ENCODE measurements at regions not wholly inside any gene's neighbourhood (a gene's known extent, or its start where the extent isn't known, plus 50 kb on each side); places are given as distances from the start of the nearest gene placed in this dataset.
"Not testable (repeated sequence)": the region's sequence is repeated elsewhere in the genome, so short reads cannot be mapped to it uniquely, and the experiment has no call there.

- H3K27me3 Mint-ChIP-seq; H3K4me1 Mint-ChIP-seq; H3K36me3 Mint-ChIP-seq; H3K27ac Mint-ChIP-seq; DNase-seq; H3K4me3 Mint-ChIP-seq; POLR2A ChIA-PET; ATAC-seq (ENCODE audit: low read depth): not testable (repeated sequence)
- peaks cover 13% of the 10 kb centered on the region for H3K9me3 Mint-ChIP-seq
Measured at GRCh38 chr16:64072131-64072730, 1049.6 kb downstream of the CDH11 start.

- Mint-ChIP-seq H3K27me3 (no peaks in the 10 kb centered on the region), H3K4me1 (no peaks in the 10 kb centered on the region), H3K36me3 (no peaks in the 10 kb centered on the region), H3K27ac (no peak overlapping the region), H3K9me3 (peaks cover 16% of the 10 kb centered on the region), H3K4me3 (no peak overlapping the region)
- ATAC-seq (ENCODE audit: low read depth): no peak
- DNase-seq: no peak
- POLR2A ChIA-PET: no interaction called here
Measured at GRCh38 chr16:64065523-64065922, 1056.3 kb downstream of the CDH11 start.

GRCh38 chr16:64061621-64062020 is 1060.2 kb downstream of the CDH11 start:
- Mint-ChIP-seq H3K9me3 (peaks cover 12% of the 10 kb centered on the region), H3K4me3 (no peak overlapping the region), H3K4me1 (no peaks in the 10 kb centered on the region), H3K27ac (no peak overlapping the region), H3K27me3 (no peaks in the 10 kb centered on the region), H3K36me3 (no peaks in the 10 kb centered on the region)
- POLR2A ChIA-PET: no interaction called here
- no peak for ATAC-seq (ENCODE audit: low read depth)
- DNase-seq: no peak

GRCh38 chr16:64060631-64061030 is 1061.2 kb downstream of the CDH11 start:
- POLR2A ChIA-PET: no interaction called here
- ATAC-seq (ENCODE audit: low read depth): no peak
- no peaks in the 10 kb centered on the region for H3K27me3 Mint-ChIP-seq

GRCh38 chr16:64058685-64059084 is 1063.2 kb downstream of the CDH11 start:
- POLR2A ChIA-PET: no interaction called here
- DNase-seq (no peak), ATAC-seq (ENCODE audit: low read depth) (no peak)
- Mint-ChIP-seq H3K4me3 (no peak overlapping the region), H3K27me3 (no peaks in the 10 kb centered on the region), H3K4me1 (no peaks in the 10 kb centered on the region), H3K36me3 (no peaks in the 10 kb centered on the region), H3K9me3 (peaks cover 7% of the 10 kb centered on the region), H3K27ac (no peak overlapping the region)

More at GRCh38 chr16:64060631-64061030, 1061.2 kb downstream of the CDH11 start:
- DNase-seq: no peak
- Mint-ChIP-seq H3K9me3 (peaks cover 12% of the 10 kb centered on the region), H3K4me1 (no peaks in the 10 kb centered on the region), H3K4me3 (no peak overlapping the region), H3K27ac (no peak overlapping the region), H3K36me3 (no peaks in the 10 kb centered on the region)

GRCh38 chr16:64051824-64052223 is 1070.0 kb downstream of the CDH11 start:
- POLR2A ChIA-PET: no interaction called here
- Mint-ChIP-seq H3K4me1 (no peaks in the 10 kb centered on the region), H3K27ac (no peak overlapping the region), H3K27me3 (no peaks in the 10 kb centered on the region), H3K36me3 (no peaks in the 10 kb centered on the region), H3K4me3 (no peak overlapping the region), H3K9me3 (peaks cover 2% of the 10 kb centered on the region)
- no peak for ATAC-seq (ENCODE audit: low read depth)
- DNase-seq: no peak

GRCh38 chr16:64047878-64048277 is 1074.0 kb downstream of the CDH11 start:
- Mint-ChIP-seq H3K36me3 (no peaks in the 10 kb centered on the region), H3K27ac (no peak overlapping the region), H3K4me3 (no peak overlapping the region), H3K9me3 (peaks cover 5% of the 10 kb centered on the region), H3K27me3 (no peaks in the 10 kb centered on the region), H3K4me1 (no peaks in the 10 kb centered on the region)
- POLR2A ChIA-PET: no interaction called here
- DNase-seq (no peak), ATAC-seq (ENCODE audit: low read depth) (no peak)

- no peaks in the 10 kb centered on the region for H3K36me3 Mint-ChIP-seq
- no peak overlapping the region for H3K27ac Mint-ChIP-seq
- ATAC-seq (ENCODE audit: low read depth) (no peak), DNase-seq (no peak)
- POLR2A ChIA-PET: no interaction called here
- H3K27me3 Mint-ChIP-seq: no peaks in the 10 kb centered on the region
- peaks cover 5% of the 10 kb centered on the region for H3K9me3 Mint-ChIP-seq
- H3K4me3 Mint-ChIP-seq: no peak overlapping the region
- no peaks in the 10 kb centered on the region for H3K4me1 Mint-ChIP-seq
Measured at GRCh38 chr16:64047207-64047606, 1074.7 kb downstream of the CDH11 start.

- POLR2A ChIA-PET: no interaction called here
- Mint-ChIP-seq H3K9me3 (peaks cover 10% of the 10 kb centered on the region), H3K36me3 (no peaks in the 10 kb centered on the region), H3K4me3 (no peak overlapping the region), H3K27me3 (no peaks in the 10 kb centered on the region), H3K4me1 (no peaks in the 10 kb centered on the region), H3K27ac (no peak overlapping the region)
- DNase-seq: no peak
- no peak for ATAC-seq (ENCODE audit: low read depth)
Measured at GRCh38 chr16:64035337-64035736, 1086.5 kb downstream of the CDH11 start.

GRCh38 chr16:64019339-64019738 is 1102.5 kb downstream of the CDH11 start:
- Mint-ChIP-seq H3K9me3 (peaks cover 9% of the 10 kb centered on the region), H3K4me1 (no peaks in the 10 kb centered on the region), H3K36me3 (no peaks in the 10 kb centered on the region), H3K4me3 (no peak overlapping the region), H3K27ac (no peak overlapping the region), H3K27me3 (no peaks in the 10 kb centered on the region)
- ATAC-seq (ENCODE audit: low read depth) (no peak), DNase-seq (no peak)
- POLR2A ChIA-PET: no interaction called here

- Mint-ChIP-seq H3K4me3 (no peak overlapping the region), H3K27me3 (no peaks in the 10 kb centered on the region), H3K4me1 (no peaks in the 10 kb centered on the region), H3K36me3 (no peaks in the 10 kb centered on the region), H3K9me3 (peaks cover 11% of the 10 kb centered on the region), H3K27ac (no peak overlapping the region)
- DNase-seq: no peak
- POLR2A ChIA-PET: no interaction called here
- no peak for ATAC-seq (ENCODE audit: low read depth)
Measured at GRCh38 chr16:64017796-64018195, 1104.1 kb downstream of the CDH11 start.

- Mint-ChIP-seq H3K27ac (no peak overlapping the region), H3K4me1 (no peaks in the 10 kb centered on the region), H3K36me3 (no peaks in the 10 kb centered on the region), H3K27me3 (no peaks in the 10 kb centered on the region), H3K4me3 (no peak overlapping the region), H3K9me3 (peaks cover 12% of the 10 kb centered on the region)
- DNase-seq (no peak), ATAC-seq (ENCODE audit: low read depth) (no peak)
- POLR2A ChIA-PET: no interaction called here
Measured at GRCh38 chr16:64013856-64014255, 1108.0 kb downstream of the CDH11 start.

- Mint-ChIP-seq H3K9me3 (peaks cover 14% of the 10 kb centered on the region), H3K27me3 (no peaks in the 10 kb centered on the region), H3K36me3 (no peaks in the 10 kb centered on the region), H3K4me1 (no peaks in the 10 kb centered on the region), H3K4me3 (no peak overlapping the region), H3K27ac (no peak overlapping the region)
- DNase-seq (no peak), ATAC-seq (ENCODE audit: low read depth) (no peak)
- POLR2A ChIA-PET: no interaction called here
Measured at GRCh38 chr16:64012166-64012565, 1109.7 kb downstream of the CDH11 start.

- no peaks in the 10 kb centered on the region for H3K27me3 Mint-ChIP-seq
- no peak overlapping the region for H3K27ac Mint-ChIP-seq
- POLR2A ChIA-PET: no interaction called here
- H3K9me3 Mint-ChIP-seq: peaks cover 10% of the 10 kb centered on the region
- H3K4me1 Mint-ChIP-seq: no peaks in the 10 kb centered on the region
- H3K36me3 Mint-ChIP-seq: no peaks in the 10 kb centered on the region
- DNase-seq: no peak
- ATAC-seq (ENCODE audit: low read depth): no peak
- no peak overlapping the region for H3K4me3 Mint-ChIP-seq
Measured at GRCh38 chr16:64011650-64012049, 1110.2 kb downstream of the CDH11 start.

- H3K4me1 Mint-ChIP-seq: no peaks in the 10 kb centered on the region
- POLR2A ChIA-PET: no interaction called here
- DNase-seq (no peak), ATAC-seq (ENCODE audit: low read depth) (no peak)
- no peaks in the 10 kb centered on the region for H3K27me3 Mint-ChIP-seq
- peaks cover 7% of the 10 kb centered on the region for H3K9me3 Mint-ChIP-seq
- H3K36me3 Mint-ChIP-seq: no peaks in the 10 kb centered on the region
- no peak overlapping the region for H3K4me3 Mint-ChIP-seq
- H3K27ac Mint-ChIP-seq: no peak overlapping the region
Measured at GRCh38 chr16:64008131-64008530, 1113.7 kb downstream of the CDH11 start.
